Neural cell (in vitro differentiated cells): ENCODE measurements at regions not wholly inside any gene's neighbourhood (a gene's known extent, or its start where the extent isn't known, plus 50 kb on each side); places are given as distances from the start of the nearest gene placed in this dataset.

Experiments
- CTCF ChIP-seq: fragments of 450-650 bp; IDR thresholded peaks from 2 replicates; pipeline ENCODE4 v1.5.1; 2014; ENCODE audit warnings: antibody characterized with exemption, mild to moderate bottlenecking, moderate library complexity; ENCODE audit not compliant: poor library complexity, severe bottlenecking
- EP300 ChIP-seq: fragments of 450-650 bp; conservative IDR thresholded peaks from 2 replicates; pipeline ENCODE4 v1.6.1; 2014; ENCODE audit warnings: antibody characterized with exemption, mild to moderate bottlenecking, moderate library complexity; ENCODE audit not compliant: poor library complexity, severe bottlenecking
- EZH2 ChIP-seq: fragments of 200-600, 300-800 bp; shearing (Covaris generic), sonication (generic); IDR thresholded peaks from 2 replicates; pipeline ENCODE4 v1.6.1; 2014; ENCODE audit warnings: antibody characterized with exemption, low read length, borderline replicate concordance, mild to moderate bottlenecking; ENCODE audit not compliant: insufficient read depth, poor library complexity, severe bottlenecking
- MXI1 ChIP-seq: fragments of 450-650 bp; conservative IDR thresholded peaks from 2 replicates; pipeline ENCODE4 v1.6.1; 2014; ENCODE audit warnings: antibody characterized with exemption, mild to moderate bottlenecking; ENCODE audit not compliant: poor library complexity, severe bottlenecking
- POLR2AphosphoS5 ChIP-seq: IDR thresholded peaks from 2 replicates; pipeline ENCODE4 v1.6.1; 2012
- RAD21 ChIP-seq: fragments of 450-650 bp; conservative IDR thresholded peaks from 2 replicates; pipeline ENCODE4 v1.6.1; 2014; ENCODE audit warnings: antibody characterized with exemption, mild to moderate bottlenecking, moderate library complexity
- REST ChIP-seq: IDR thresholded peaks from 2 replicates; pipeline ENCODE4 v1.6.1; 2012; ENCODE audit warnings: borderline replicate concordance
- SMC3 ChIP-seq: fragments of 450-650 bp; conservative IDR thresholded peaks from 2 replicates; pipeline ENCODE4 v1.6.1; 2014; ENCODE audit warnings: antibody characterized with exemption, mild to moderate bottlenecking, moderate library complexity; ENCODE audit not compliant: poor library complexity
- TAF1 ChIP-seq: IDR thresholded peaks from 2 replicates; pipeline ENCODE4 v1.6.1; 2012; ENCODE audit warnings: low read depth

- TF ChIP-seq POLR2AphosphoS5 (no peak), CTCF (no peak), EZH2 (no peak), EP300 (no peak), REST (no peak), RAD21 (no peak), TAF1 (no peak), SMC3 (no peak), MXI1 (no peak)
Observed at GRCh38 chr6:8674126-8674525, 238.8 kb upstream of the SLC35B3 start.
